Keratinocyte (primary cell): ENCODE measurements at regions not wholly inside any gene's neighbourhood (a gene's known extent, or its start where the extent isn't known, plus 50 kb on each side); places are given as distances from the start of the nearest gene placed in this dataset.

Experiments used
- DNase-seq: peaks from one replicate; pipeline ENCODE4 v3.0.0-alpha.2; 2011; ENCODE audit warnings: low read depth, missing footprints, low spot score
- FAIRE-seq: peaks from 2 replicates; lab custom pipeline; 2011; peaks lifted over from hg19 to GRCh38; lab: Jason Lieb, UNC
- H2AFZ ChIP-seq: 2 replicates; pipeline ENCODE4 v1.6.0; 2012; ENCODE audit warnings: low read length, control low read depth, inconsistent platforms; ENCODE audit not compliant: control insufficient read depth
- H3K27ac ChIP-seq: 2 replicates; pipeline ENCODE4 v1.5.1; 2011; ENCODE audit warnings: low read length; ENCODE audit not compliant: control insufficient read depth, insufficient read depth
- H3K27me3 ChIP-seq: 3 replicates; pipeline ENCODE4 v1.6.0; 2011; ENCODE audit warnings: low read length; ENCODE audit not compliant: control insufficient read depth, insufficient read depth; ENCODE audit errors: extremely low read depth
- H3K36me3 ChIP-seq, 2 experiments: 2 replicates in 1 of 2; 3 replicates in 1 of 2; pipeline ENCODE4 v1.5.1; 2011; ENCODE audit warnings: low read length in 2 of 2, mild to moderate bottlenecking in 1 of 2; ENCODE audit not compliant: control insufficient read depth in 2 of 2, insufficient read depth in 2 of 2; ENCODE audit errors: extremely low read depth in 1 of 2
- H3K4me1 ChIP-seq: 3 replicates; pipeline ENCODE4 v1.5.1; 2011; ENCODE audit warnings: low read length; ENCODE audit not compliant: control insufficient read depth, insufficient read depth; ENCODE audit errors: extremely low read depth
- H3K4me2 ChIP-seq: 3 replicates; pipeline ENCODE4 v1.6.0; 2011; ENCODE audit warnings: low read depth, low read length; ENCODE audit not compliant: control insufficient read depth, insufficient read depth; ENCODE audit errors: extremely low read depth
- H3K4me3 ChIP-seq, 3 experiments: fragments of 200-600 bp in 1 of 3; sonication (generic) in 1 of 3; 2 replicates in 2 of 3; 3 replicates in 1 of 3; pipeline ENCODE4 v1.5.1; 2011 to 2016; ENCODE audit warnings: low read length in 3 of 3, mild to moderate bottlenecking in 3 of 3, control low read depth in 2 of 3, inconsistent platforms in 1 of 3, low read depth in 1 of 3, mixed read lengths in 1 of 3, mixed run types in 1 of 3, moderate library complexity in 1 of 3; ENCODE audit not compliant: control insufficient read depth in 2 of 3, insufficient read depth in 2 of 3; ENCODE audit errors: extremely low read depth in 1 of 3
- H3K79me2 ChIP-seq: 2 replicates; pipeline ENCODE4 v1.6.0; 2012; ENCODE audit warnings: low read length; ENCODE audit not compliant: control insufficient read depth, insufficient read depth
- H3K9ac ChIP-seq: 3 replicates; pipeline ENCODE4 v1.6.0; 2011; ENCODE audit warnings: low read length; ENCODE audit not compliant: control insufficient read depth, insufficient read depth; ENCODE audit errors: extremely low read depth
- H3K9me1 ChIP-seq: 3 replicates; pipeline ENCODE4 v1.6.0; 2011; ENCODE audit warnings: low read length; ENCODE audit not compliant: control insufficient read depth, insufficient read depth; ENCODE audit errors: extremely low read depth
- H3K9me3 ChIP-seq: 2 replicates; pipeline ENCODE4 v1.5.1; 2012; ENCODE audit warnings: low read depth, low read length; ENCODE audit not compliant: control insufficient read depth
- H4K20me1 ChIP-seq: 3 replicates; pipeline ENCODE4 v1.6.0; 2011; ENCODE audit warnings: low read length; ENCODE audit not compliant: control insufficient read depth, insufficient read depth; ENCODE audit errors: extremely low read depth
- EZH2 ChIP-seq: IDR thresholded peaks from one replicate; pipeline ENCODE4 v1.6.1; 2012; ENCODE audit warnings: inconsistent platforms, mild to moderate bottlenecking, low read length, moderate library complexity
- dilution Hi-C: fragments of 300-500 bp; cut with MboI; formaldehyde crosslinking; loops from one replicate; pipeline ENCODE4 v1.7.0; 2020; ENCODE audit warnings: low sequenced_read_pairs; ENCODE audit not compliant: extremely low pct_ligation_motif_present
- TF ChIP-seq, protein P1 (sequence below), 3 experiments: IDR thresholded peaks in 1 of 3; conservative IDR thresholded peaks in 1 of 3; optimal IDR thresholded peaks in 1 of 3; 2 replicates in 2 of 3; 3 replicates in 1 of 3; pipeline versions ENCODE3 to v1.5.1; 2011; ENCODE audit warnings: low read length in 3 of 3, mild to moderate bottlenecking in 3 of 3, moderate library complexity in 2 of 3, control low read depth in 1 of 3, inconsistent platforms in 1 of 3; ENCODE audit not compliant: insufficient read depth in 2 of 3; ENCODE audit errors: extremely low read depth in 1 of 3

- H3K79me2 ChIP-seq, result no peaks in the 10 kb centered on the region
- no peak for FAIRE-seq
- dilution Hi-C loops, result no loop called here
- H3K4me2 ChIP-seq, result no peak overlapping the region
- no peaks in the 10 kb centered on the region for H3K27me3 ChIP-seq
- TF ChIP-seq, protein P1, sequence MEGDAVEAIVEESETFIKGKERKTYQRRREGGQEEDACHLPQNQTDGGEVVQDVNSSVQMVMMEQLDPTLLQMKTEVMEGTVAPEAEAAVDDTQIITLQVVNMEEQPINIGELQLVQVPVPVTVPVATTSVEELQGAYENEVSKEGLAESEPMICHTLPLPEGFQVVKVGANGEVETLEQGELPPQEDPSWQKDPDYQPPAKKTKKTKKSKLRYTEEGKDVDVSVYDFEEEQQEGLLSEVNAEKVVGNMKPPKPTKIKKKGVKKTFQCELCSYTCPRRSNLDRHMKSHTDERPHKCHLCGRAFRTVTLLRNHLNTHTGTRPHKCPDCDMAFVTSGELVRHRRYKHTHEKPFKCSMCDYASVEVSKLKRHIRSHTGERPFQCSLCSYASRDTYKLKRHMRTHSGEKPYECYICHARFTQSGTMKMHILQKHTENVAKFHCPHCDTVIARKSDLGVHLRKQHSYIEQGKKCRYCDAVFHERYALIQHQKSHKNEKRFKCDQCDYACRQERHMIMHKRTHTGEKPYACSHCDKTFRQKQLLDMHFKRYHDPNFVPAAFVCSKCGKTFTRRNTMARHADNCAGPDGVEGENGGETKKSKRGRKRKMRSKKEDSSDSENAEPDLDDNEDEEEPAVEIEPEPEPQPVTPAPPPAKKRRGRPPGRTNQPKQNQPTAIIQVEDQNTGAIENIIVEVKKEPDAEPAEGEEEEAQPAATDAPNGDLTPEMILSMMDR (optimal IDR thresholded peaks at IDR 0.05 in 1 of 3, IDR thresholded peaks at IDR 0.05 in 1 of 3, conservative IDR thresholded peaks at IDR 0.05 in 1 of 3; ENCODE audit: extremely low read depth in 1 of 3, insufficient read depth in 2 of 3, low read length in 3 of 3), result no peak
- TF ChIP-seq EZH2, result no peak
- no peaks in the 10 kb centered on the region for H3K4me1 ChIP-seq
- no peak overlapping the region for H3K4me3 ChIP-seq
- H3K27ac ChIP-seq, result no peak overlapping the region
- no peaks in the 10 kb centered on the region for H3K9me1 ChIP-seq
- no peak overlapping the region for H2AFZ ChIP-seq
- no peaks in the 10 kb centered on the region for H3K9me3 ChIP-seq
- H4K20me1 ChIP-seq, result no peaks in the 10 kb centered on the region
- DNase-seq, result no peak
- H3K36me3 ChIP-seq, result no peaks in the 10 kb centered on the region
- H3K9ac ChIP-seq, result no peak overlapping the region
Observed at GRCh38 chr13:103573446-103573845, 507.2 kb upstream of the SLC10A2 start.

DNA sequence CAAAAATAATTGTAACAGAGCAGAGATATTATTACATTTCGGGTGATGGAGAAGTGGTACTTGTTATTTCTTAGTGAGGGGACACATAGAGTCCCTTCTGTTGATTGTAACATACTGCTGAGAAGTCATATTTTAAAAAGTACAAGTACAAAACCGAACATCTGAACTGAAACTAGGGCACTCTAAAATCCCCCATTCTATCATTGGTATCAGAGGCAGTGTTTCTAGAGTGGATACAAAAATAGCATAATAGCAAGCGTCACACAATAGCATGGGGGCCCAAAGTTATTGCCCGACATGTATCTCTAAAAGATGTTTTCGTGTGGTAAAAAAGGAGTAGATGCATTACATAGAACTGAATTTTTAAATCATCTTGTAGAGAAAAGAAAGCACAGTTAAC is 502.1 kb upstream of the SLC10A2 start:
- Histone ChIP-seq H3K27me3 (no peaks in the 10 kb centered on the region), H4K20me1 (no peaks in the 10 kb centered on the region), H2AFZ (no peak overlapping the region), H3K4me2 (no peak overlapping the region), H3K36me3 (no peaks in the 10 kb centered on the region), H3K27ac (no peak overlapping the region), H3K9ac (no peak overlapping the region), H3K4me3 (no peak overlapping the region), H3K79me2 (no peaks in the 10 kb centered on the region), H3K9me3 (no peaks in the 10 kb centered on the region), H3K4me1 (no peaks in the 10 kb centered on the region), H3K9me1 (no peaks in the 10 kb centered on the region)
- FAIRE-seq (no peak), DNase-seq (no peak)
- dilution Hi-C loops, result no loop called here
- TF ChIP-seq, protein P1 (optimal IDR thresholded peaks at IDR 0.05 in 1 of 3, IDR thresholded peaks at IDR 0.05 in 1 of 3, conservative IDR thresholded peaks at IDR 0.05 in 1 of 3; ENCODE audit: extremely low read depth in 1 of 3, insufficient read depth in 2 of 3, low read length in 3 of 3), result no peak
- no peak for TF ChIP-seq EZH2
